ENCODE measurements at regions not wholly inside any gene's neighbourhood (a gene's known extent, or its start where the extent isn't known, plus 50 kb on each side); places are given as distances from the start of the nearest gene placed in this dataset.

GRCh38 chr4:170656506-170656905, 566.8 kb upstream of the AADAT start (continued):
- TF ChIP-seq ETV1 (tag; conservative IDR thresholded peaks at IDR 0.05; ENCODE audit: low read depth) (no peak), U2AF1 (optimal IDR thresholded peaks at IDR 0.05; ENCODE audit: low read depth, low read length) (no peak), USF2 (CRISPR knock-in tag; IDR thresholded peaks at IDR 0.05) (no peak), ZNF696 (CRISPR knock-in tag; conservative IDR thresholded peaks at IDR 0.05) (no peak), ZNF347 (CRISPR knock-in tag; IDR thresholded peaks at IDR 0.05; ENCODE audit: low read depth) (no peak), LARP7 (IDR thresholded peaks at IDR 0.05) (no peak)

- POLR2A ChIA-PET: no interaction called here
- Histone ChIP-seq H3K4me1 (replicated peaks in 1 of 2; ENCODE audit: control insufficient read depth in 2 of 2, insufficient read depth in 2 of 2, low read length in 2 of 2) (no peaks in the 10 kb centered on the region), H3K9me1 (ENCODE audit: control insufficient read depth, insufficient read depth, low read length) (no peaks in the 10 kb centered on the region), H3K9ac (ENCODE audit: insufficient read depth in 1 of 2, low read depth in 2 of 2, low read length in 2 of 2) (no peak overlapping the region), H3K4me3 (no peak overlapping the region), H3K79me2 (ENCODE audit: control insufficient read depth, insufficient read depth, low read length) (no peaks in the 10 kb centered on the region), H3K27ac (ENCODE audit: extremely low read depth, low read depth, low read length) (no peak overlapping the region), H3K36me3 (ENCODE audit: control insufficient read depth, insufficient read depth, low read length) (no peaks in the 10 kb centered on the region), H4K20me1 (replicated peaks; ENCODE audit: control insufficient read depth, insufficient read depth, low read length) (no peaks in the 10 kb centered on the region), H3K4me2 (ENCODE audit: insufficient read depth, low read length) (no peak overlapping the region), H3K27me3 (ENCODE audit: control insufficient read depth in 2 of 2, insufficient read depth in 2 of 2, low read length in 2 of 2) (no peaks in the 10 kb centered on the region), H3K9me3 (replicated peaks; ENCODE audit: control insufficient read depth, insufficient read depth, low read depth, low read length) (no peaks in the 10 kb centered on the region), H2AFZ (ENCODE audit: low read depth, low read length) (no peak overlapping the region)
- DNase-seq (ENCODE audit: extremely low read depth in 1 of 4, low spot score in 3 of 4) (no peak), FAIRE-seq (no peak), ATAC-seq (no peak)
- no peak for TF ChIP-seq SNIP1 (IDR thresholded peaks at IDR 0.05; ENCODE audit: low read depth)
- in situ Hi-C loops (cut with MboI) (no loop called here), intact Hi-C loops (cut with micrococcal nuclease) (no loop called here)
- no TSS peak for BruUV-seq (replicated peaks)
- CTCF ChIA-PET (ENCODE audit: low intra/inter-chr PET ratio): no interaction called here
Measured at GRCh38 chr4:170652571-170652970, 562.8 kb upstream of the AADAT start.

Measured in K562 (cell line).